Astrocyte of the cerebellum (primary cell): ENCODE measurements at regions not wholly inside any gene's neighbourhood (a gene's known extent, or its start where the extent isn't known, plus 50 kb on each side); places are given as distances from the start of the nearest gene placed in this dataset.

Source experiments
- DNase-seq: peaks from one replicate; pipeline ENCODE4 v3.0.0-alpha.2; 2011; ENCODE audit warnings: low read depth
- H3K4me3 ChIP-seq: 2 replicates; pipeline ENCODE4 v1.5.1; 2011; ENCODE audit warnings: mild to moderate bottlenecking, low read depth, low read length, moderate library complexity
- CTCF ChIP-seq: IDR thresholded peaks from 2 replicates; pipeline ENCODE4 v1.5.1; 2012; ENCODE audit warnings: low read length, low read depth, moderate library complexity, mild to moderate bottlenecking; ENCODE audit errors: missing control alignments
- in situ Hi-C: cut with HindIII; loops from 2 replicates; pipeline ENCODE4 v1.10.0; 2017; ENCODE audit warnings: low sequenced_read_pairs

- no peak for TF ChIP-seq CTCF
- in situ Hi-C loops, result no loop called here
- no peak for DNase-seq
- no peak overlapping the region for H3K4me3 ChIP-seq
These were observed 110.6 kb upstream of the ANO1 start for GRCh38 chr11:69967484-69967883.

- no peak for DNase-seq
- TF ChIP-seq CTCF, result no peak
- H3K4me3 ChIP-seq, result no peak overlapping the region
- in situ Hi-C loops, result no loop called here
These were observed 109.4 kb upstream of the ANO1 start for GRCh38 chr11:69968396-69969347.

GRCh38 chr11:69969890-69970784 is 108.0 kb upstream of the ANO1 start:
- no peak for TF ChIP-seq CTCF
- no peak for DNase-seq
- H3K4me3 ChIP-seq, result no peak overlapping the region
- in situ Hi-C loops, result no loop called here

GRCh38 chr11:69970785-69971535 is 107.2 kb upstream of the ANO1 start:
- TF ChIP-seq CTCF, result no peak
- in situ Hi-C loops, result no loop called here
- H3K4me3 ChIP-seq, result no peak overlapping the region
- DNase-seq, result no peak

GRCh38 chr11:69971741-69972140 is 106.4 kb upstream of the ANO1 start:
- in situ Hi-C loops, result no loop called here
- TF ChIP-seq CTCF, result no peak
- no peak for DNase-seq
- no peak overlapping the region for H3K4me3 ChIP-seq

GRCh38 chr11:69972351-69972802 is 105.7 kb upstream of the ANO1 start:
- DNase-seq, result no peak
- TF ChIP-seq CTCF, result no peak
- no peak overlapping the region for H3K4me3 ChIP-seq
- in situ Hi-C loops, result no loop called here
